Epithelial cell of esophagus (primary cell): ENCODE measurements at regions not wholly inside any gene's neighbourhood (a gene's known extent, or its start where the extent isn't known, plus 50 kb on each side); places are given as distances from the start of the nearest gene placed in this dataset.

ENCODE experiments used
- DNase-seq: peaks from one replicate; pipeline ENCODE4 v3.0.0; 2010; ENCODE audit warnings: low read depth
- H3K4me3 ChIP-seq: 2 replicates; pipeline ENCODE4 v1.5.1; 2011; ENCODE audit warnings: mild to moderate bottlenecking, low read length, control low read depth
- TF ChIP-seq, protein P1 (sequence below): IDR thresholded peaks from 2 replicates; pipeline ENCODE4 v1.5.1; 2011; ENCODE audit warnings: low read depth, mild to moderate bottlenecking, low read length, control low read depth, inconsistent platforms; ENCODE audit not compliant: insufficient read depth; ENCODE audit errors: missing control alignments

DNA sequence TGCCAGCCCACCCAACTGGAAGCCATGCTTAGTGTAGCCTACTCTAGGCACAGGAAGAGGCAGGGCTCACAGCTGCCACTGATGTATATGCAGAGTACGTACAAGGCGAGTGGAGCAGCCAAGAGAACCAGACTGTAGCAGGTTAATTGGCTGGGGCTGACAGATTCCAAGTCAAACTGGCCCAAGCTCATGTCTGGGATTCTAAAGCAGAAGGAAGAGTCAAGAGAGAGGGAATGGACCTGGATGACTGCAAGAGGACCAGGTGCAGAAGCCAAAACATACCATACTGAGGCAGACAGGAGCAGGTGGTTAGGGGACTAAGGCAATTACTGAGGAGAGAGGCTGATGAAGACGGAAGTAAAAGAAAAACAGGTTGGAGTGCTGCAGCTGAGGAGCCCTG, 51.3 kb upstream of the LRRN2 start:
- no peak overlapping the region for H3K4me3 ChIP-seq
- no peak for DNase-seq
- TF ChIP-seq, protein P1, sequence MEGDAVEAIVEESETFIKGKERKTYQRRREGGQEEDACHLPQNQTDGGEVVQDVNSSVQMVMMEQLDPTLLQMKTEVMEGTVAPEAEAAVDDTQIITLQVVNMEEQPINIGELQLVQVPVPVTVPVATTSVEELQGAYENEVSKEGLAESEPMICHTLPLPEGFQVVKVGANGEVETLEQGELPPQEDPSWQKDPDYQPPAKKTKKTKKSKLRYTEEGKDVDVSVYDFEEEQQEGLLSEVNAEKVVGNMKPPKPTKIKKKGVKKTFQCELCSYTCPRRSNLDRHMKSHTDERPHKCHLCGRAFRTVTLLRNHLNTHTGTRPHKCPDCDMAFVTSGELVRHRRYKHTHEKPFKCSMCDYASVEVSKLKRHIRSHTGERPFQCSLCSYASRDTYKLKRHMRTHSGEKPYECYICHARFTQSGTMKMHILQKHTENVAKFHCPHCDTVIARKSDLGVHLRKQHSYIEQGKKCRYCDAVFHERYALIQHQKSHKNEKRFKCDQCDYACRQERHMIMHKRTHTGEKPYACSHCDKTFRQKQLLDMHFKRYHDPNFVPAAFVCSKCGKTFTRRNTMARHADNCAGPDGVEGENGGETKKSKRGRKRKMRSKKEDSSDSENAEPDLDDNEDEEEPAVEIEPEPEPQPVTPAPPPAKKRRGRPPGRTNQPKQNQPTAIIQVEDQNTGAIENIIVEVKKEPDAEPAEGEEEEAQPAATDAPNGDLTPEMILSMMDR: no peak

DNA sequence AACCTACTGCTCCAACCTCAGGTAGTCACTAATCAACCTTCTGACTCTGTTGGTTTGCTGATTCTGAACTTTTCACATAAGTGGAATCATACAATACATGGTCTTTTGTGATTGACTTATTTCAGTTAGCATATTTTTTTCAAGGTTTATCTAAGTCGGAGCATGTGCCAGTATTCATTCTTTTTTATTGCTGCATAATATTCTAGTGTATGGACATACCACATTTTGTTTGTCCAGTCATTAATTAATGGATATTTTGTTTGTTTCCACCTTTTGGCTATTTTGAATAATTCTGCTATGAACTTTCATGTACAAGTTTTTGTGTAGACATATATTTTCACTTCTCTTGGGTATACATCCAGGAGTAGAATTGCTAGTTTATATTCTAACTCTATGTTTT, 53.0 kb upstream of the LRRN2 start:
- TF ChIP-seq, protein P1: no peak

GRCh38 chr1:204740354-204740753, 54.8 kb upstream of the LRRN2 start:
- H3K4me3 ChIP-seq: no peak overlapping the region
- TF ChIP-seq, protein P1: no peak
- DNase-seq: no peak

More for the DNA sequence above, 53.0 kb upstream of the LRRN2 start:
- no peak for DNase-seq
- no peak overlapping the region for H3K4me3 ChIP-seq

DNA sequence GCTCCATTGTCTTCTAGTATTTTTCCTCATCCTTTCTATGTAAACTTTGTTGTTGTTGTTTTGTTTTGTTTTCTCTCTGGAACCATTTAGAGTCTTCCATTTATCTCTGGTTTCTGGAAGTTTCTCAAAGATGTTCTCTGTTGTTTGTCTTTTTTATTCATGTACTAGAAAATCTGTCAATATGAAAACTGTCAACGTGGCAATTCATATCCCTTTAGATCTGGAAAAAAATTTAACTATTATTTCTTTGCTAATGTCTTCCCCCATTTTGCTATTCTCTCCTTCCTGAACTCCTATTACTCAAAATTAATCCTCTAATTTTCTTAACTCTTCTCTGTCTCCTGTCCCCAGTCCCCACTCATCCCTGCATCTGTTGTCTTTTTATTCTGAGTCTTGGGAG, 55.9 kb upstream of the LRRN2 start:
- no peak overlapping the region for H3K4me3 ChIP-seq
- TF ChIP-seq, protein P1: no peak
- DNase-seq: no peak

- DNase-seq: no peak
- TF ChIP-seq, protein P1: no peak
- no peak overlapping the region for H3K4me3 ChIP-seq
These were observed 57.2 kb upstream of the LRRN2 start for GRCh38 chr1:204742676-204743251.

DNA sequence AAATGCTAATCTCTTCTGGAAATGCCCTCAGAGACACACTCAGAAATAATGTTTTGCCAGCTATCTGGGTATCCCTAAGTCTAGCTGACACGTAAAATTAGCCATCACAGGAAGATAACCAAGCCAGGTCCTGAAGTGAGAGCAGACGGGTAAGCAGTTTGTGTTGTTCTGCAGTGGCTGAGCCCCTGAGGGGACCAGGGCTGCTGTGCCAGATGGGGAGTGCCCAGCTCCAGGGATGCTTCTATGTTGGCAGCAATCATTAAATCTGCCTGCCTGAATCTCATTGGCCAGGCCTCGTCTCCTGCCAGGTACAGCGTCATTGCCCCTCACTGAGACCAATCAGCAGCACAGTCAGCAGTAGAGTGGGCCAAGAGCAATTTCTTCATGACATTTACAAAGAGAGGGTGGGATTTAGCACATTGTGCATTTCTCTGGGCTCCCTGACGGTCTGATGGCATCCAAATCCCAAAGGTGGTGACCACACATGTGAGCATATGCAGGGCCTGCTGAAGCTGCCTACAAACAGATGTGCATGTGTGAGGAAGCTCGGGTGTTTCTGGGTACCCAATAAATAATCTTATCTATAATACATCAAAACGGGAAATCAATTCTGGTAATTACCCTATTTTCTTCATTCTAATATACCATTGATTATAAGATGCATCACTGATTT, 58.7 kb upstream of the LRRN2 start:
- TF ChIP-seq, protein P1: no peak
- DNase-seq: no peak
- no peak overlapping the region for H3K4me3 ChIP-seq
